Astrocyte of the spinal cord (primary cell): ENCODE measurements at regions not wholly inside any gene's neighbourhood (a gene's known extent, or its start where the extent isn't known, plus 50 kb on each side); places are given as distances from the start of the nearest gene placed in this dataset.

ENCODE experiments used
- DNase-seq: peaks from one replicate; pipeline ENCODE4 v3.0.0; 2011; ENCODE audit warnings: low read depth, low spot score
- H3K4me3 ChIP-seq: 2 replicates; pipeline ENCODE4 v1.5.1; 2011; ENCODE audit warnings: low read depth, mild to moderate bottlenecking, low read length, moderate library complexity
- in situ Hi-C: cut with HindIII; loops from 2 replicates; pipeline ENCODE4 v1.10.0; 2017; ENCODE audit warnings: low sequenced_read_pairs
- TF ChIP-seq, protein P1 (sequence below): IDR thresholded peaks from 2 replicates; pipeline ENCODE4 v1.5.1; 2012; ENCODE audit warnings: low read depth, mild to moderate bottlenecking, low read length, inconsistent platforms

DNA sequence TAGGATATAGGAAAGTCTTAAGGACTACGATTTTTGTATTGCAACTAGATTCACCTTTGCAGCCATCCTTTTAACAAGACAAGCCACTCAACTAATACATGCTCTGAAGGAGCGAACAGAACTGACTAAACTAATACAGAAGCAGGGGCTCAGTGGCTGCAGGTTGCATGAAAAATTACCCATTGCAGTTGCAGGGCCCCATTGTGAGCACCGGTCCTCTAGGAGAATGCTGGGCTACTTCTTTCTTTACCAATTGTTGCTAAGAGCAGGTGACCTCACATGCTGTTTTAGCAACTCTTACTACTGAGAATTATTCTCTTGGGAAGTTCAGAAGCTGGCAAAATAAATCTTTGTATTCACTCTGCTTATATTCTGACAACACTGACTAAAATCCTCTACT is 64.0 kb upstream of the ANKRD1 start:
- DNase-seq: no peak
- TF ChIP-seq, protein P1, sequence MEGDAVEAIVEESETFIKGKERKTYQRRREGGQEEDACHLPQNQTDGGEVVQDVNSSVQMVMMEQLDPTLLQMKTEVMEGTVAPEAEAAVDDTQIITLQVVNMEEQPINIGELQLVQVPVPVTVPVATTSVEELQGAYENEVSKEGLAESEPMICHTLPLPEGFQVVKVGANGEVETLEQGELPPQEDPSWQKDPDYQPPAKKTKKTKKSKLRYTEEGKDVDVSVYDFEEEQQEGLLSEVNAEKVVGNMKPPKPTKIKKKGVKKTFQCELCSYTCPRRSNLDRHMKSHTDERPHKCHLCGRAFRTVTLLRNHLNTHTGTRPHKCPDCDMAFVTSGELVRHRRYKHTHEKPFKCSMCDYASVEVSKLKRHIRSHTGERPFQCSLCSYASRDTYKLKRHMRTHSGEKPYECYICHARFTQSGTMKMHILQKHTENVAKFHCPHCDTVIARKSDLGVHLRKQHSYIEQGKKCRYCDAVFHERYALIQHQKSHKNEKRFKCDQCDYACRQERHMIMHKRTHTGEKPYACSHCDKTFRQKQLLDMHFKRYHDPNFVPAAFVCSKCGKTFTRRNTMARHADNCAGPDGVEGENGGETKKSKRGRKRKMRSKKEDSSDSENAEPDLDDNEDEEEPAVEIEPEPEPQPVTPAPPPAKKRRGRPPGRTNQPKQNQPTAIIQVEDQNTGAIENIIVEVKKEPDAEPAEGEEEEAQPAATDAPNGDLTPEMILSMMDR: no peak
- no peak overlapping the region for H3K4me3 ChIP-seq
- in situ Hi-C loops: no loop called here

GRCh38 chr10:90985321-90985933 is 64.5 kb upstream of the ANKRD1 start:
- TF ChIP-seq, protein P1: no peak
- DNase-seq: no peak
- H3K4me3 ChIP-seq: no peak overlapping the region
- in situ Hi-C loops: no loop called here

- in situ Hi-C loops: no loop called here
Observed at GRCh38 chr10:90986136-90986760, 65.4 kb upstream of the ANKRD1 start.

GRCh38 chr10:90986870-90987269 is 66.0 kb upstream of the ANKRD1 start:
- in situ Hi-C loops: no loop called here

More at GRCh38 chr10:90986136-90986760, 65.4 kb upstream of the ANKRD1 start:
- no peak for DNase-seq
- no peak overlapping the region for H3K4me3 ChIP-seq
- TF ChIP-seq, protein P1: no peak

GRCh38 chr10:90987383-90987782 is 66.5 kb upstream of the ANKRD1 start:
- no peak for DNase-seq
- in situ Hi-C loops: no loop called here
- TF ChIP-seq, protein P1: no peak

More at GRCh38 chr10:90986870-90987269, 66.0 kb upstream of the ANKRD1 start:
- no peak overlapping the region for H3K4me3 ChIP-seq
- no peak for DNase-seq
- TF ChIP-seq, protein P1: no peak

DNA sequence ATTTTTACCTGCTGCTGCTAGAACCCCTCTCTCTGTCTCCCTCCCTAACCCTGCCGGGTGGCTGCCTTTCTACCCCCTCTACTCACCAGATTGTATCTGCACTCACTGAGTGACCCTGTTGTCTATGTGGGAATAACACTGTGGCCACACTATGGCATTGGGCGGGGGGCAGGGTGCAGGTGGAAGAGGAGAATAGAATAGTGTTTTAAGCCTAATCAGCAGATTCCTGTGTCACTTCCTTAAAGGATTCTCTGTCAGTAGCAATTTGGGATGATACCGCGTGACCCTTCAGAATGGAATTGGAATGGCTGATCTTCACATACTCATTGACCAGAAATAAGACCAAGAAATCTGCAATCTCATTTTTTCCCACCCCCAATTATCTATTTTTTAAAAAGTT is 67.1 kb upstream of the ANKRD1 start:
- DNase-seq: no peak
- in situ Hi-C loops: no loop called here
- TF ChIP-seq, protein P1: no peak
- H3K4me3 ChIP-seq: no peak overlapping the region

More at GRCh38 chr10:90987383-90987782, 66.5 kb upstream of the ANKRD1 start:
- H3K4me3 ChIP-seq: no peak overlapping the region
